ENCODE measurements at regions not wholly inside any gene's neighbourhood (a gene's known extent, or its start where the extent isn't known, plus 50 kb on each side); places are given as distances from the start of the nearest gene placed in this dataset.

DNA sequence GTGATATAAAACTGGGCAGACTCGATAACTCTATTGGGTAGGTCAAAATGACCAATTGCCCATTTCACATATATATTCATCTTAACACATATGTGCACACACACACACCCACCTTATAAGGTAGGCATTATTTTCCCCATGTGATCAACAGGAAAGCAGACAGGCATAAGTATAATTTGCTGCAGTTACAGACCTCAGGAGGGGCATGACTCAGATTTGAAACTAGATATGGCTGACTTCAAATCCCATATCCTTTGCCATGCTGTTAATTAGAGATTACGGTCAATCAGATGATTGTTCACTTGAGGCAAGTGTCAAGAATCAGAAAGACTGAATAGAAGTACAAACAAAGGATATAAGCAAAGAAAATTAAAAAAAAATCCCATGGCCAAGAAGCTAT is 910.6 kb downstream of the NTRK3 start:
- ChIA-PET POLR2A (ENCODE audit: unreplicated experiment) (no interaction called here), CTCF (no interaction called here)
- WGBS, 2 experiments (ENCODE audit: extremely low coverage in 2 of 2, insufficient read length in 1 of 2), result no CpG with 5 or more reads among the region's 2 CpGs
- Histone ChIP-seq H2AK5ac (ENCODE audit: low read depth, low read length) (no peak overlapping the region), H3K4me3 (ENCODE audit: insufficient read depth, low read depth, low read length) (no peak overlapping the region), H4K5ac (ENCODE audit: low read depth, low read length) (no peak overlapping the region), H2BK15ac (ENCODE audit: low read depth, low read length) (no peak overlapping the region), H3K9me1 (ENCODE audit: insufficient read depth, low read length) (no peaks in the 10 kb centered on the region), H3K4me2 (ENCODE audit: low read depth, low read length) (no peak overlapping the region), H4K91ac (ENCODE audit: insufficient read depth, low read depth, low read length) (no peak overlapping the region), H3K56ac (ENCODE audit: extremely low read depth, insufficient read depth, low read length) (no peak overlapping the region), H4K8ac (ENCODE audit: low read depth in 2 of 2, low read length in 2 of 2) (no peak overlapping the region), H2AK9ac (replicated peaks; ENCODE audit: low read depth, low read length, poor library complexity) (no peak overlapping the region), H3K9me3 (ENCODE audit: control insufficient read depth, insufficient read depth, low read length) (no peaks in the 10 kb centered on the region; the same call in none of the 2 replicates), H3K27me3 (ENCODE audit: control insufficient read depth, insufficient read depth, low read length) (no peaks in the 10 kb centered on the region; the same call in 1 of the 2 replicates), H3K4ac (ENCODE audit: low read depth, low read length) (no peak overlapping the region), H3K14ac (replicated peaks; ENCODE audit: low read depth, low read length) (no peak overlapping the region), H3K23ac (ENCODE audit: low read depth, low read length) (no peak overlapping the region), H3K18ac (ENCODE audit: low read depth, low read length) (no peak overlapping the region), H3K9ac (ENCODE audit: low read depth, low read length) (no peak overlapping the region), H2BK20ac (ENCODE audit: low read depth, low read length) (no peak overlapping the region), H4K20me1 (ENCODE audit: insufficient read depth, low read length) (no peaks in the 10 kb centered on the region), H3K36me3 (ENCODE audit: control insufficient read depth, insufficient read depth, low read length) (no peaks in the 10 kb centered on the region), H3K27ac (ENCODE audit: insufficient read depth, low read length) (no peak overlapping the region), H2BK120ac (ENCODE audit: low read depth, low read length) (no peak overlapping the region), H2AFZ (replicated peaks; ENCODE audit: low read length, poor library complexity) (no peak overlapping the region), H3K4me1 (ENCODE audit: control insufficient read depth, insufficient read depth, low read length) (peaks cover 4% of the 10 kb centered on the region; the same call in 1 of the 2 replicates), H3K79me1 (ENCODE audit: low read depth in 1 of 2, low read length in 2 of 2) (no peaks in the 10 kb centered on the region), H2BK5ac (ENCODE audit: low read depth, low read length, poor library complexity, severe bottlenecking) (no peak overlapping the region)
- no TSS peak for BruUV-seq (replicated peaks)
- DNase-seq, result no peak
- TF ChIP-seq BHLHE40 (IDR thresholded peaks at IDR 0.05; ENCODE audit: low read depth, low read length) (no peak), ELK1 (IDR thresholded peaks at IDR 0.05; ENCODE audit: borderline replicate concordance, low read depth, low read length) (no peak), POLR2A (IDR thresholded peaks at IDR 0.05; ENCODE audit: low read depth, low read length) (no peak), MAFK (IDR thresholded peaks at IDR 0.05; ENCODE audit: low read depth, low read length) (no peak), CHD1 (IDR thresholded peaks at IDR 0.05; ENCODE audit: low read depth, low read length) (no peak), MAZ (IDR thresholded peaks at IDR 0.05; ENCODE audit: borderline replicate concordance, low read depth, low read length) (no peak), RCOR1 (IDR thresholded peaks at IDR 0.05; ENCODE audit: insufficient replicate concordance, low read length) (no peak), NFE2L2 (IDR thresholded peaks at IDR 0.05; ENCODE audit: low read depth, low read length) (no peak), CTCF (conservative IDR thresholded peaks at IDR 0.05; ENCODE audit: low read depth, low read length) (no peak), RFX5 (IDR thresholded peaks at IDR 0.05; ENCODE audit: low read depth, low read length) (no peak), USF2 (IDR thresholded peaks at IDR 0.05; ENCODE audit: low read depth, low read length) (no peak), RAD21 (IDR thresholded peaks at IDR 0.05; ENCODE audit: low read length) (no peak)
- intact Hi-C loops (cut with micrococcal nuclease) (loop anchor here (10.0 kb wide), 1 partner anchor 249 kb away; no protein-coding TSS in a partner anchor), dilution Hi-C loops (cut with HindIII; ENCODE audit: low sequenced_read_pairs, unreplicated experiment) (no loop called here), in situ Hi-C loops (cut with MboI; ENCODE audit: low sequenced_read_pairs) (no loop called here)
- ATAC-seq (ENCODE audit: low read depth), result no peak
